ENCODE measurements at regions not wholly inside any gene's neighbourhood (a gene's known extent, or its start where the extent isn't known, plus 50 kb on each side); places are given as distances from the start of the nearest gene placed in this dataset.

DNA sequence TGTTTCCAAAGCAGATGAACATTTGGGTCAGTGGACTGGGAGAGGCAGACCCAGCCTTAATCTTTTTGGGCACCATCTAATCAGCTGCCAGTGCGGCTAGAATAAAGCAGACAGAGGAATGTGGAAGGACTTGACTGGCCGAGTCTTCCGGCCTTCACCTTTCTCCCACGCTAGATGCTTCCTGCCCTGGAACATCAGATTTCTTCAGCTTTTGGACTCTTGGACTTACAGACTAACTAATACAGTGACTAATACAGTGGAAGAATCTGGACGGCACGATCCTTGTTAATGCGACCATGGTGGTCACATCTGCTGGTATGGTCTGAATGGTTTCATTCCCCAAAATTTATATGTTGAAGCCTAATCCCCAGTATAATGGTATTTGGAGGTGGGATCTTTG lies 122.6 kb upstream of the NXT1 start:
- TF ChIP-seq POLR2A (IDR thresholded peaks at IDR 0.05; ENCODE audit: low read length) (no peak), GATA1 (IDR thresholded peaks at IDR 0.05; ENCODE audit: low read depth, low read length) (no peak)
